Fibroblast of the aortic adventitia (primary cell): ENCODE measurements at regions not wholly inside any gene's neighbourhood (a gene's known extent, or its start where the extent isn't known, plus 50 kb on each side); places are given as distances from the start of the nearest gene placed in this dataset.
A peak's percentile ranks its signal among the peaks of the same experiment; 100 is the strongest.

ENCODE experiments used
- DNase-seq: peaks from one replicate; pipeline ENCODE4 v3.0.0-alpha.2; 2010; ENCODE audit warnings: low read depth
- H3K4me3 ChIP-seq: 2 replicates; pipeline ENCODE4 v1.5.1; 2011; ENCODE audit warnings: low read depth, mild to moderate bottlenecking, control low read depth, low read length, moderate library complexity
- CTCF ChIP-seq: IDR thresholded peaks from 2 replicates; pipeline ENCODE4 v1.5.1; 2011; ENCODE audit warnings: mild to moderate bottlenecking, low read length, control low read depth, inconsistent platforms; ENCODE audit not compliant: insufficient read depth

GRCh38 chr15:95658799-95659198, 671.7 kb upstream of the NR2F2 start:
- no peak for TF ChIP-seq CTCF
- no peak overlapping the region for H3K4me3 ChIP-seq
- DNase-seq = no peak

GRCh38 chr15:95659656-95660055, 670.8 kb upstream of the NR2F2 start:
- TF ChIP-seq CTCF = no peak
- no peak for DNase-seq
- H3K4me3 ChIP-seq = no peak overlapping the region

- H3K4me3 ChIP-seq = no peak overlapping the region
- no peak for DNase-seq
- no peak for TF ChIP-seq CTCF
Measured at GRCh38 chr15:95662638-95663037, 667.9 kb upstream of the NR2F2 start.

GRCh38 chr15:95663156-95664100, 667.1 kb upstream of the NR2F2 start:
- H3K4me3 ChIP-seq = no peak overlapping the region
- DNase-seq = peak; percentile 90
- TF ChIP-seq CTCF = no peak

- no peak overlapping the region for H3K4me3 ChIP-seq
- no peak for TF ChIP-seq CTCF
- no peak for DNase-seq
Measured at GRCh38 chr15:95664450-95664849, 666.0 kb upstream of the NR2F2 start.

- TF ChIP-seq CTCF = no peak
- no peak overlapping the region for H3K4me3 ChIP-seq
- peak; percentile 26 for DNase-seq
Measured at GRCh38 chr15:95669146-95669922, 661.2 kb upstream of the NR2F2 start.
